Keratinocyte (primary cell): ENCODE measurements at regions not wholly inside any gene's neighbourhood (a gene's known extent, or its start where the extent isn't known, plus 50 kb on each side); places are given as distances from the start of the nearest gene placed in this dataset.

Experiments
- DNase-seq: peaks from one replicate; pipeline ENCODE4 v3.0.0-alpha.2; 2011; ENCODE audit warnings: low read depth, missing footprints, low spot score
- FAIRE-seq: peaks from 2 replicates; lab custom pipeline; 2011; peaks lifted over from hg19 to GRCh38; lab: Jason Lieb, UNC
- H2AFZ ChIP-seq: 2 replicates; pipeline ENCODE4 v1.6.0; 2012; ENCODE audit warnings: low read length, control low read depth, inconsistent platforms; ENCODE audit not compliant: control insufficient read depth
- H3K27ac ChIP-seq: 2 replicates; pipeline ENCODE4 v1.5.1; 2011; ENCODE audit warnings: low read length; ENCODE audit not compliant: control insufficient read depth, insufficient read depth
- H3K27me3 ChIP-seq: 3 replicates; pipeline ENCODE4 v1.6.0; 2011; ENCODE audit warnings: low read length; ENCODE audit not compliant: control insufficient read depth, insufficient read depth; ENCODE audit errors: extremely low read depth
- H3K36me3 ChIP-seq, 2 experiments: 2 replicates in 1 of 2; 3 replicates in 1 of 2; pipeline ENCODE4 v1.5.1; 2011; ENCODE audit warnings: low read length in 2 of 2, mild to moderate bottlenecking in 1 of 2; ENCODE audit not compliant: control insufficient read depth in 2 of 2, insufficient read depth in 2 of 2; ENCODE audit errors: extremely low read depth in 1 of 2
- H3K4me1 ChIP-seq: 3 replicates; pipeline ENCODE4 v1.5.1; 2011; ENCODE audit warnings: low read length; ENCODE audit not compliant: control insufficient read depth, insufficient read depth; ENCODE audit errors: extremely low read depth
- H3K4me2 ChIP-seq: 3 replicates; pipeline ENCODE4 v1.6.0; 2011; ENCODE audit warnings: low read depth, low read length; ENCODE audit not compliant: control insufficient read depth, insufficient read depth; ENCODE audit errors: extremely low read depth
- H3K4me3 ChIP-seq, 3 experiments: fragments of 200-600 bp in 1 of 3; sonication (generic) in 1 of 3; 2 replicates in 2 of 3; 3 replicates in 1 of 3; pipeline ENCODE4 v1.5.1; 2011 to 2016; ENCODE audit warnings: low read length in 3 of 3, mild to moderate bottlenecking in 3 of 3, control low read depth in 2 of 3, inconsistent platforms in 1 of 3, low read depth in 1 of 3, mixed read lengths in 1 of 3, mixed run types in 1 of 3, moderate library complexity in 1 of 3; ENCODE audit not compliant: control insufficient read depth in 2 of 3, insufficient read depth in 2 of 3; ENCODE audit errors: extremely low read depth in 1 of 3
- H3K79me2 ChIP-seq: 2 replicates; pipeline ENCODE4 v1.6.0; 2012; ENCODE audit warnings: low read length; ENCODE audit not compliant: control insufficient read depth, insufficient read depth
- H3K9ac ChIP-seq: 3 replicates; pipeline ENCODE4 v1.6.0; 2011; ENCODE audit warnings: low read length; ENCODE audit not compliant: control insufficient read depth, insufficient read depth; ENCODE audit errors: extremely low read depth
- H3K9me1 ChIP-seq: 3 replicates; pipeline ENCODE4 v1.6.0; 2011; ENCODE audit warnings: low read length; ENCODE audit not compliant: control insufficient read depth, insufficient read depth; ENCODE audit errors: extremely low read depth
- H3K9me3 ChIP-seq: 2 replicates; pipeline ENCODE4 v1.5.1; 2012; ENCODE audit warnings: low read depth, low read length; ENCODE audit not compliant: control insufficient read depth
- H4K20me1 ChIP-seq: 3 replicates; pipeline ENCODE4 v1.6.0; 2011; ENCODE audit warnings: low read length; ENCODE audit not compliant: control insufficient read depth, insufficient read depth; ENCODE audit errors: extremely low read depth
- EZH2 ChIP-seq: IDR thresholded peaks from one replicate; pipeline ENCODE4 v1.6.1; 2012; ENCODE audit warnings: inconsistent platforms, mild to moderate bottlenecking, low read length, moderate library complexity
- dilution Hi-C: fragments of 300-500 bp; cut with MboI; formaldehyde crosslinking; loops from one replicate; pipeline ENCODE4 v1.7.0; 2020; ENCODE audit warnings: low sequenced_read_pairs; ENCODE audit not compliant: extremely low pct_ligation_motif_present
- TF ChIP-seq, protein P1 (sequence below), 3 experiments: IDR thresholded peaks in 1 of 3; conservative IDR thresholded peaks in 1 of 3; optimal IDR thresholded peaks in 1 of 3; 2 replicates in 2 of 3; 3 replicates in 1 of 3; pipeline versions ENCODE3 to v1.5.1; 2011; ENCODE audit warnings: low read length in 3 of 3, mild to moderate bottlenecking in 3 of 3, moderate library complexity in 2 of 3, control low read depth in 1 of 3, inconsistent platforms in 1 of 3; ENCODE audit not compliant: insufficient read depth in 2 of 3; ENCODE audit errors: extremely low read depth in 1 of 3

DNA sequence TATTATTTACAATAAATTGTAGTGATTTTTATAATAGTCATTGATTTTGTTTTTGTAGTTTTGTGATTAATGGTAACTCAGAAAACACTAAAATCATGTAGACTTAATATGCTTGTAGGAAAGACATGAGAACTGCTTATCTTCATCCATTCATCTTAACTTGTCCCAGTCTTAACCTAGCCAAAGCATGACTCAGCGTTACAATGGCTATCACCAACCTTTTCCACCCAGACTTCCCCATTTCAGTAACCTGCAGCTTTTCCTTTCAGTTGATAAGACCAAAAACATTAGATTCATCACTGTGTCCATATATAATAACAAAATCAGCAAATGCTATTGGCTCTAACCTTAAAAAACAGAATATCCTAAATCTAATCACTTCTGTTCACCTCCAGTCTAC lies 106.2 kb upstream of the KLF8 start:
- no peak overlapping the region for H3K4me3 ChIP-seq
- dilution Hi-C loops, result no loop called here
- no peaks in the 10 kb centered on the region for H3K36me3 ChIP-seq
- H3K27me3 ChIP-seq, result no peaks in the 10 kb centered on the region
- H3K9ac ChIP-seq, result no peak overlapping the region
- no peaks in the 10 kb centered on the region for H3K4me1 ChIP-seq
- no peaks in the 10 kb centered on the region for H3K9me3 ChIP-seq
- H2AFZ ChIP-seq, result no peak overlapping the region
- TF ChIP-seq EZH2, result no peak
- TF ChIP-seq, protein P1, sequence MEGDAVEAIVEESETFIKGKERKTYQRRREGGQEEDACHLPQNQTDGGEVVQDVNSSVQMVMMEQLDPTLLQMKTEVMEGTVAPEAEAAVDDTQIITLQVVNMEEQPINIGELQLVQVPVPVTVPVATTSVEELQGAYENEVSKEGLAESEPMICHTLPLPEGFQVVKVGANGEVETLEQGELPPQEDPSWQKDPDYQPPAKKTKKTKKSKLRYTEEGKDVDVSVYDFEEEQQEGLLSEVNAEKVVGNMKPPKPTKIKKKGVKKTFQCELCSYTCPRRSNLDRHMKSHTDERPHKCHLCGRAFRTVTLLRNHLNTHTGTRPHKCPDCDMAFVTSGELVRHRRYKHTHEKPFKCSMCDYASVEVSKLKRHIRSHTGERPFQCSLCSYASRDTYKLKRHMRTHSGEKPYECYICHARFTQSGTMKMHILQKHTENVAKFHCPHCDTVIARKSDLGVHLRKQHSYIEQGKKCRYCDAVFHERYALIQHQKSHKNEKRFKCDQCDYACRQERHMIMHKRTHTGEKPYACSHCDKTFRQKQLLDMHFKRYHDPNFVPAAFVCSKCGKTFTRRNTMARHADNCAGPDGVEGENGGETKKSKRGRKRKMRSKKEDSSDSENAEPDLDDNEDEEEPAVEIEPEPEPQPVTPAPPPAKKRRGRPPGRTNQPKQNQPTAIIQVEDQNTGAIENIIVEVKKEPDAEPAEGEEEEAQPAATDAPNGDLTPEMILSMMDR (optimal IDR thresholded peaks at IDR 0.05 in 1 of 3, IDR thresholded peaks at IDR 0.05 in 1 of 3, conservative IDR thresholded peaks at IDR 0.05 in 1 of 3; ENCODE audit: extremely low read depth in 1 of 3, insufficient read depth in 2 of 3, low read length in 3 of 3), result no peak
- no peak overlapping the region for H3K4me2 ChIP-seq
- H4K20me1 ChIP-seq, result no peaks in the 10 kb centered on the region
- no peaks in the 10 kb centered on the region for H3K79me2 ChIP-seq
- H3K27ac ChIP-seq, result no peak overlapping the region
- no peak for DNase-seq
- no peaks in the 10 kb centered on the region for H3K9me1 ChIP-seq
- FAIRE-seq, result no peak

DNA sequence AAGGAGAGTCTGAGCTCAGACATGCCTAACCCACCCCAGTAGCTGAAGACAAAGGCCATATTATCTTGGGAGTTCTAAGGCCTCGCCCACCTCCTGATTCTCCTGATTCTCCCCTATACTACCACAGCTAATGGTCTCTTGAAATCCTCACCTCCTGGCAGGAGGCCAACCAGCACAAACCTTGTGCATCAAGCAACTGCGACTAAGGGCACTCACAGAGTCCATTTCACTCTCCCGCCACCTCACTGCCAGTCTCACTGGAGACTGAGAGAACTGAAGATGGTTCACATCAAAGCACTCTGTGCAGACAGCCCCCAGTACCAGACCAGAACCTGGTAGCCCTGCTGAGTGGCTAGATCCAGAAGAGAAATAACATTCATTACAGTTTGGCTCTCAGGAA lies 102.1 kb upstream of the KLF8 start:
- H3K27me3 ChIP-seq, result no peaks in the 10 kb centered on the region
- no peak overlapping the region for H3K4me3 ChIP-seq
- H3K79me2 ChIP-seq, result no peaks in the 10 kb centered on the region
- H3K27ac ChIP-seq, result no peak overlapping the region
- no peak overlapping the region for H3K9ac ChIP-seq
- H3K4me2 ChIP-seq, result no peak overlapping the region
- no peaks in the 10 kb centered on the region for H3K4me1 ChIP-seq
- FAIRE-seq (no peak), DNase-seq (no peak)
- no peaks in the 10 kb centered on the region for H3K9me3 ChIP-seq
- no peak overlapping the region for H2AFZ ChIP-seq
- no peaks in the 10 kb centered on the region for H4K20me1 ChIP-seq
- dilution Hi-C loops, result no loop called here
- TF ChIP-seq, protein P1 (optimal IDR thresholded peaks at IDR 0.05 in 1 of 3, IDR thresholded peaks at IDR 0.05 in 1 of 3, conservative IDR thresholded peaks at IDR 0.05 in 1 of 3; ENCODE audit: extremely low read depth in 1 of 3, insufficient read depth in 2 of 3, low read length in 3 of 3), result no peak
- TF ChIP-seq EZH2, result no peak
- H3K9me1 ChIP-seq, result no peaks in the 10 kb centered on the region
- no peaks in the 10 kb centered on the region for H3K36me3 ChIP-seq
